GM23248 (cell line): ENCODE measurements at regions not wholly inside any gene's neighbourhood (a gene's known extent, or its start where the extent isn't known, plus 50 kb on each side); places are given as distances from the start of the nearest gene placed in this dataset.

Experiments
- EZH2 ChIP-seq: fragments of 200-600 bp; sonication (generic); IDR thresholded peaks from 2 replicates; pipeline ENCODE4 v1.6.1; 2018; ENCODE audit warnings: antibody characterized with exemption, mild to moderate bottlenecking; ENCODE audit not compliant: insufficient read depth, poor library complexity, severe bottlenecking
- EZH2phosphoT487 ChIP-seq: fragments of 200-600 bp; sonication (generic); IDR thresholded peaks from 2 replicates; pipeline ENCODE4 v1.6.1; 2018; ENCODE audit warnings: antibody characterized with exemption, moderate library complexity, mild to moderate bottlenecking, low read depth; ENCODE audit not compliant: insufficient read depth

- TF ChIP-seq EZH2phosphoT487: no peak
- TF ChIP-seq EZH2: no peak
These were observed 317.3 kb upstream of the MGAT5 start for GRCh38 chr2:133936601-133937000.
